GM19328 (cell line): ENCODE measurements at regions not wholly inside any gene's neighbourhood (a gene's known extent, or its start where the extent isn't known, plus 50 kb on each side); places are given as distances from the start of the nearest gene placed in this dataset.

ENCODE experiments used
- ATAC-seq: cut with Tn5 transposase; IDR thresholded peaks from one replicate; pipeline ENCODE4 v1.9.1; 2021; ENCODE audit warnings: mild to moderate bottlenecking, moderate library complexity; ENCODE audit not compliant: unreplicated experiment

DNA sequence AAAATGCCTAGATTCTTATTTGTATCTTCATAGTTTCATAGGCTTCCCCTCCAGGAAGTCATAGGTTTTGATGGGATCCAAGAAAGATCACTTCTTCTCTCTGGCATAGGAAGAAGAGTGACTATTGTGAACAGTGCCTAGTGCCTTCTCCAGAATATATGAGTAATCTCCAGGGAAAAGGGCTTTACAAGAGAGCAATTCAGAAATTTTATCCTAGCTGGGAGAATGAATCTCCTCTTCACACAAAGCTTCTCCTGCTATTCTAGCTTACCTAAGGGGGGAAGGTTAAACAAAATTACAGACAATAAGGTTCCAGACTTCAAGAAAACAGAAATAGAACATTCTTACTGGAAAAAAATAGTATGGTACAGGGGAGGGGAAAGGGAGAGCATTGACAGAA, 1193.3 kb upstream of the CDH6 start:
- no peak for ATAC-seq

DNA sequence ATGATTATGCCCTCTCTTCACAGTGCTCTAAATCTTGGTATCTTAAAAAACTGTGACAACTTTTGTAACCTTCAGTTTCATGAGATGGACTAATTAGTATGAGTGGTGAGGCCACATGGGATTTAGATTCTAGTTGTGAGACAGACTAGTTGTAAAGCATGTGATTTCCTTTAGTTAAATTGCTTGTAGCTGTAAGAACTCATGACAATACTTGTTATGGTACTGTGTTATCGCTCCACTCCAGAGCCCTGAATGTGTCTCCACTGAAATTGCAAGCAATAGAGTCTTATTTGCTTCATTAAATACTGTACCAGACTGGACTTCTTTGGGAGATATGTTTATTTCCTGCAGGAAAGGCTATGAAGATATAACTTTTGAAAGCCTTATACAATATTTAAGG, 1198.3 kb upstream of the CDH6 start:
- ATAC-seq = no peak

DNA sequence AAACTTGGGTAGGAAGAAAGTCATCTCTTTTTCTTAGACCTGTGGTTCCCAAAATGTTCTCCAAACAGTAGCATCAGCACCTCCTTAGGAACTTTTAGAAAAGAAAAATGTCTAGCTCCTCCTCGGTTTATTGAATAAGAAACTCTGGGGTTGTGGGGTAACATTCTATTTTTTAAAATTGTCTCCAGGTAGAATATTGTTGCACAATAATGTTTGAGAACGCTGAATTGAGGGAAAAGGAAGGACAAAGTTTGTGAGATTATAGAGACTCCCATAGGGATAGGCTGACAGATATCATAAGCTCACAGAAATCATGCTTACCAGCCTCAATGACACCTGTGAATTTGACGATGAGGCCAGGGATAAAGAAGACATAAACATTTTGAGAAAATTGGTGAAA, 1199.0 kb upstream of the CDH6 start:
- no peak for ATAC-seq

DNA sequence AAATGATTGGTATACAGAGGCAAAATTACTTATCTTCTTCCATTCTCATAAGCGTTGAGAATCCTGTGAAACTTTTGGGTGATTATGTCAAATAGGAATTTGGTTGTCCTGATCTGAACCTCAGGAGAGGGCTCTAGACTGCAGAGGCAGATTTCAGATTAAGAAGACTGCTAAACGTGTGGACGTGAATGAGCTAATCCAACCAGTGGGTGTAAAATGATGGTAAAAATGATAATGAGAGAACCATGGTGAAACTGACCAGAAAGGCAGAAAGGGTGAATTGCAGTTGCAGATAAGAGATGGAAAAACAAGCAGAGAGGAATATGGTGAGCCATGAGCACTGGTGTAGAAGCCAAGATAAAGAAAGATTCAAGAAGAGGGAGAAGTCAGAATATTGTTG, 1200.2 kb upstream of the CDH6 start:
- ATAC-seq = no peak

DNA sequence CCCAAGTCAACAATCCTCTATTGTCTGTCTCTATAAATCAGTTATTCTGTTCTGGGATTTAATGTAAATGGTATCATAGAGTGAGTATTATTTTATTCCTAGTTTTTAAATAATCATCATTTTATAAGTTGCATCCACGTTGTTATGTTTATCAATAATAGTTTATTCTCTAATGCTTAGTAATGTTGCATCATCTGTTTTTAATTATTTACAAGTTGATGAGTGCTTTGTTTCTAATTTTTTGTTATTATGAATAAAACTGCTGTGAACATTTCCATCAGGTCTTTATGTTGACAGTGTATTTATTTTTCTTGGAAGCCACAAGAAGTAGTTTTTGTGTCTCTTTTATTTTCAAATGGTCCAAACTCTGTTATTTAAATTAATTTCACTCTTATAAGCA, 1201.2 kb upstream of the CDH6 start:
- no peak for ATAC-seq

DNA sequence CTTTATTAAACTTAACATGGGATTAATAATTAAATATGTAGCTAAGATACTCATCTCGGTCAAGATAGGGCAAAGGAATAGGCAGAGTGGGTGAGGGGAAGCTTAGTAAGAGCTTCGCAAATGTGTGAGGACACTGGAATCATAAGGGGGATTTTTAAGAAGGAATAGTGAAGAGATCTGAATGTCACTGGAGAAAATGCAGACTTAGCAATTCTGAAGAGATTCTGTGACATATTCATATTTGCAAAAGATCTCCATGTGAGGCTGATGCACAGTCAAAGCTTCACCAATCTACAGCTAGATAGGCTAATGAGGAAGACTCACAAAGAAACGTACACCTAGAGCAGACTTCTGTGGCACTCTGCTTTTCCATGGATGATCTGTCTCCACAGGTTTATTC, 1202.8 kb upstream of the CDH6 start:
- ATAC-seq = no peak

DNA sequence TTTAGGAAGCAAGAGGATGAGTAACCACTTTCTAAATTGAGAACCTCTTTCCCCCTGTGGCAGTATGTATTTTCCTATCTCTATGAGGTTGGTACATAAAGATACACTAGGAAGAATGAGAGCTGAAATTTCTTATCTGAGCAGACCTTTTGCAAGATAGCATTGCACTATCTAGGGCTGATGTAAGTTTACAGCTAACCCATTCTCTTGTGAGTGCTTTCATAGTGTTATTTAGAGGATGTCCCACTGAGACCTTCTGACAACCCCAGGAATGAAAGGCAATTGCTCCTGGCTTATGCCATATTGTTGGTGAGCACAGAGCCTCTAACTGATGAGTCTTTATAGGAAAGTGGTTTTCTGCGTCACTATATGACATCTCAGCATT, 1209.3 kb upstream of the CDH6 start:
- no peak for ATAC-seq

DNA sequence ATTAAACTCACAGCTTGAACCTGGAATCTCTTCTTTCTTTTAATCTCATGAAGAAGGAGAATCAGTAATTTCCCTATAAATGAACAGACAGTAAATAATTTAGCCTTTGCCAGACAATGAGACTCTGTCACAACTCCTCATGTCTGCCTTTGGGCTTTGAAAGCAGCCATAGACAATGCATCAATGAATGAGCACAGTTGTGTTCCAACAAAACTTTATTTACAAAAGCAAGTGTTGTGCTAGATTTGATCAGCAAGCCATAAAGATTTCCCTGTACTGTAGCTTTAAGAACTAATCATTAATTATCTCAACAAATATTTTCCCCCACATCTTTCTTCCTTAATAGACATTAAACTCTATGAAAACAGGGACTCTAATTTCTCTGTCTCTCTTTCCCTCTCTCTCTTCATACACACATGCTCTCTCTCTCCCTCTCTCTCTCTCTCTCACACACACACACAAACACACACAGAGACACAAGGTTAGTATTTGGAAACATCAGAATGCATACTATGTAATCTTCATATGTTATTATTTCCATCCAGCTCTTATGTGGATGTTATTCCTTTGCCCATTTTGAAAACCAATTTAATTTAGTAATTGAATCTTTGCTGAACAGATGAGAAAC, 1209.8 kb upstream of the CDH6 start:
- ATAC-seq = no peak

DNA sequence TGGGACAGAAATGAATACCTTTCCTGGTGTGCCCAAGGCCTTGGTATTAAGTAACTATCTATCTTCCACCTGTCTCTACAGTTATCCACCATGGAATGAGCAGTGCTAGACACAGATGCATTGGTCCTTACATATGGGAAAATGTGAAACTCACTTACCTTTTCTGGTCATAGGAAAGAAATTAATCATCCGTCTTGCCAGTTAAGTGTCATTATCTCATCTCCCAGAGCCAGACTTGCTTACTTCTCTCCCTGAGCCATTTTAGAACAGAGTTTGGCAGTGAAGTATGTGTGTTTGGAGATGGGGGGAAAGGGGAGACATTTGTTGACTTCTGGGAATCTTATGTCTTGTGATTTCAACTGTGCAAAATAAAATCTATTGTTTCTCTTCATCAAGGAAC, 1211.0 kb upstream of the CDH6 start:
- no peak for ATAC-seq

DNA sequence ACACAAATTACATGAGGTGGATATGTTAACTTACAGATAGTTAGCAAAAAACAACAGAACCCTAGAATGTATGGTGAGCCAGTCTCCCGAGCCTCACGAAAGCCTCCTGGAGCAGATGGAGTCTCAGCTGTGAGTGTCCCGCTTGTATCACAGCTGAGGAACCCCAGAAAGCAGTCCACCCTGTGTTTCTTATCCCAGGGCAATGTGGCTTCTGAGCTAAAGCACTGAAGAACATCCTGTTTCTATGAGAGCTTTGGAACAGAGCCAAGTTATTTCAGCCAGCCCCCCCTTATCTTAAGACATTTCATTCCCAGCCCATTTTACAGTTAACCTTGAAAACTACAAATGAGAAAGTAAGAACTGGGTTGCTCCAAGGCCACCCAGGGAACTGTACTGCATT, 1220.9 kb upstream of the CDH6 start:
- no peak for ATAC-seq

DNA sequence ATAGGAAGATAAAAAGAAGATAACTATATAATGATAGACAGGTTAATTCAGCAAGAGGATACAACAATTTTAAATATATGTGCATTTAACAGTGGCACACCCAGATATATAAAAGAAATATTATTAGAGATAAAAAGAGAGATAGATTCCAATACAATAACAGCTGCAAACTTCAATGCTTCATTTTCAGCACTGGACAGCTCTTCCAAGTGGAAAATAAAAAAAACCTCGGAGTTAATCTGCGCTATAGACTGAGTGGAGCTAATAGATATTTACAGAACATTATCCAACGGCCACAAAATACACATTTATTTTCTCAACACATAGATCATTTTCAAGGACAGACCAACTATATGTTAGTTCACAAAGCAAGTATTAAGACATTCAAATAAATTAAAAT, 1229.5 kb upstream of the CDH6 start:
- ATAC-seq = no peak

DNA sequence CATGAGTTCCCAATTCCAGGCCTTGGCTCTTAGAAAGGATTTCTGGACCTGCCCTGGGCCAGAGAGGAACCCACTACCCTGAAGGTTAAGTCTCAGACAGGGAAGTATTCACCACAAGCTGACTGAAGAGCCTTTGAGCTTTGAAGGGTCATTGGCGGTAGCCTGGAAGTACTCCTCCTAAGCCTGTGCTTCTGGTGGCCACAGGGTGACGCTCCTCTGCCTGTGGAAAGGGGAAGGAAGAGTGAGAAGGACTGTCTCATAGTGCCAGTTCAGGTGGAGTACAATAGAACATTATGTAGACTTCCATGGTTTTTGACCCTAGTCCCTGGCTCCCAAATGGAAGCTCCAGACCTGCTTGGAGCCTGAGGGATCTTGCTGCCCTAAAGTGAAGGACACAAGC, 1233.2 kb upstream of the CDH6 start:
- no peak for ATAC-seq

DNA sequence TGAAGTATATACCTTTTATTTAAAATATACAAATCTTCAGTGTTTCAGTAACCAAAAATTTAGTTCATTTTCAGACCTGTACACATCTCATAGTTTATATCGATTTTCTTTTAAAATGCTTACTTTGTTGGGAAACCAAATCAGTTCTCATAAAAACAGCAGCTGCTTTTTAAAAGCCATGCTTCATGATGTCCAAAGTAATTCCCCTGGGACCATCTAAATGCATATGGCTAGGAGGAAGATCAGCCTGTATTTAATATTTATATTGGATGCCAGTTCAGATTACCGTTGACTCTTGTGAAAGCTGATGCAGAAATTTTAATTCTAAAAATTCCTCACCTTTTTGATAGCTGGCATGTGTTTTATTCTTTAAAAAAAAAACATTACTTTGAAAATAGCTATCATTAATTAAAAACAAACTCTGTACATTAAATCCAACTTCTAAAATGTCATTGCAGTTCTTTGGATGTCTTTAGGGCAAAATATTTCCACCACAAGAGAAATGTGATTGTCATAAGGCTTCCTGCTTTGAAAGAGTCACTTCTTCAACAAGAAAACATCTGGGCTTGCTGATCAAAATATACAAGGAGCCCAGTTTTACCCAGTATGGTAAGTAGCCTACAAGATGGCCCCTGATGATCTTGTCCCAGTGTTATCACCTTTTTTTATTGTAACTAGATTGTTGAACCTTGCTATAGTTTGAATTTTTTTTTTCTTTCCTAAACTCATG, 1242.9 kb upstream of the CDH6 start:
- ATAC-seq = no peak

DNA sequence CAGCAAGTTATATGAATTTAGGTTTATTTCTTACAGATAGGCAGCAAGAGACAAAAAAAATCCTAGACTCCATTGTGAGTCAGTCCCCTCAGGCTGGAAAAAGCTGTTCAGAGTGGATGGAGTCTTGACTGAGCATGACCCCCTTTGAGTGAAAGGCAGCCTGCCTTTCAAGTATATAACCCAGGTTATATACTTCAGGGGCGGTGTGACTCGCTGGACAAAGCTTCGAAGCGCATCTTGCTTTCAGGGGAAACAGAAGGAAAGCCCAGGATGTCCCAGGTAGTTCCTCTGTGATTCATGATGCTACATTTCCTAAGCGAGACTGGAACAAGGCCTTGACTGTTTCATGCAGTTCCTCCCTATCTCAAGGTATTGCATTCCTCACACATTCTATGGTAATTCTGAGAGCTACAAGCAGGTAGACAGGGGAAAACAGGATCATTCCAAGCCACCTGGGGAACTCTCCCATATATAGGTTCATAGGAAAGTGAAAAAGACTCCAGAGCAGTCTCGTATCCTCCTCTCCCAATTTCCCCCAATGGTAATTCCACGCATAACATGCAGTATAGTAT, 1244.1 kb upstream of the CDH6 start:
- ATAC-seq = no peak

DNA sequence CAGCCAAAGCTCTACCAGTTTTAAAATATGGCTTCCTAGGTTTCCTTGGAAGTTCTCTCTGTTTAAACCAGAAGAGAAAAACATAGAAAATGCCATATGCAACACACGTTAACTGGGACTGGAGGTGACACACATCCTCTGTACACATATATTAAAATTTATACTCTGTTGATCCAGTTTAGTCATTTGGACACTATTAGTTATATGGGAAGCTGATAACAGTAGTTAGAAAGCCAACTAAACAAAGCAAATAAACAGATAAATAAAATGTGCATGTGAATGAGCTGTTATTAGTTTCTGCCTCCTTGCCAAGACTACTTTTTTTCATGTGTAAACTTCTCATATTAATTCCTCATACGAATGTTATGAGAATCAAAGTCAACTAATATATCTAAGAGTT, 1249.2 kb upstream of the CDH6 start:
- no peak for ATAC-seq

DNA sequence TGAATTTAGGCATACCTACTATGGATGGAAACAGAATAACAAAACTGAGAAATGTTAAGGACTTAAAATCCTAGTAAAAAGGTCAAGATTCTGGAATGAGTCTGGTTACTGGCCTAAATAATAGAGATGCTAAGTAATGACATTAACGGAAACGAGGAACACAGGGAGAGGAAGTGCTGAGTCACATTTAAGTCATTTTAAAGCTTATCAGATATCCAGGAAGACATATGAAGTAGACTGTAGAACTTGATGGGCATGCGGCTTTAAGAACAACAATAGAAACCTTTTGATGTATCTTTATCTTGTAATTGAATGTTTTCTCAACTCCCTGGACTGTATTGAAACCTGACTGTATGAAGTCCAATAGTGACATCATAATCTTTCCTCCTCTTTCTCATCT, 1251.4 kb upstream of the CDH6 start:
- no peak for ATAC-seq

DNA sequence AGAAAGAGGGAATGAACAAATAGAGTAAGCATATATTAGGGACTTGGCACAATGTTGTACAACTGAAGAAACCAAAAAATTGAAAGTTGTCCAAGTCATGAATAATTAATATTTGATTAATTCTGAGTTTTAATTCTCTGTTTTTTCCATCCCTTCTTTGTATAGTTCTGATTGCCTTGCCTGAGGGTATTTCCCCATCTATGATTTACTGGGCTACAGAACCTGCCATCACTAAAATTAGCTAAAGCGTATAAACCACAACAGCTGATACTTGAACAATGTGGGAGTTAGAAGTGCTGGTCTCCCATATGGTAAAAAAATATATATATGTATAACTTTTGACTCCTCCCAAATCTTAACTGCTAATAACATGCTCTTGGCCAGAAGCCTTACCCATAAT, 1253.5 kb upstream of the CDH6 start:
- ATAC-seq = no peak

DNA sequence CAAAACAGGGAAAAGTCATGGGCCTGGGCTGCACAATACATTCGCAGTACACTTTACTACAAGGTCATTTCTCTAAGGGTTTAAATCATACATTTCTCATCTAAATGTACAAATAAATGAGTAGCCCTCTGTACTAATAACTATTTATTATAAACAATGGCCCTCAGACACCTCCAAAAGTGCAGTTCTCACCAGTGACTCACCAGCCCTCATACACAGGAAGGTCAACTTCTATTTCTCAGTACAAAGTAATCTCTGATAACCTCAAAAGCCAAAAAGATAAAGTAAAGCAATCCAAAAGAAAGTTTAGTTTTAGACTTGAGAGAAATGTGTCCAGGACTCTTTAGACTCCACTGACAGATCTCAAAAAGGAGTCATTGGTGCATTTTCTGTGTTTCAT, 1258.1 kb upstream of the CDH6 start:
- ATAC-seq = no peak

DNA sequence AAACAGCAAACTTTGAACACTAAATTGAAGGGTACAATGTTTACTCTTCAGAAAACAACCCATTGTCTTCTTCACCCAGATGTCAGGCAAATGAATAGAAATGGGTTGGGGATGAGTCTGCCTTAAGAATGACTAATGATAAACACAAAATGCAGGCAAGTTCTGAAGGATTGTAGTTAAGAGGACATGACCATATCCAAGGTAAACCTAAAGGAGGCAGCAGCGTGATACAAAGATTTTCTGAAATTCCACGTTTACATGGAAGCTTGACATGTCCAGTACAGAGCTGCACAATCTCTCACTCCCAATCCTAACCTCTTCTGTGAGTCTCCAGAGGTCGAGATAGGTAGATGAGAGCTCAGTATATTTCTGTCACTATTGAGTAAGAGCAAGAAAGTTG, 1263.2 kb upstream of the CDH6 start:
- no peak for ATAC-seq

DNA sequence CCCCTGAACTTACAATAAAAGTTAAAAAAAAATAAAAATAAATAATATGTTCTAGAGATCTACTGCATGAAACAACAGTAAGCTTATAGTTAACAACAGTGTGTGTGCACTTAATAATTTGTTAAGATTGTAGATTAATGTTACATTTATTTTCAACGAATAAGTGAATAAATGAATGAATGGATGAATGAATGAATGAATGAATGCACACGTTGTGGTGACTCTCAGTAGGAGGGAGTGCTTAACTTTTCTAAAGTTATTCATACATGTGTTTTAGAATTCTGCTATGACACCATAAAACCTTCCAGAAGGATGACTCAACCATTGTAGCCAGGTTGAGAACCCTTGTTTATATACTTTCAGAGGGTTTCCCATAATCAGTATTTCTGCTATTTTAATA, 1269.4 kb upstream of the CDH6 start:
- ATAC-seq = no peak

DNA sequence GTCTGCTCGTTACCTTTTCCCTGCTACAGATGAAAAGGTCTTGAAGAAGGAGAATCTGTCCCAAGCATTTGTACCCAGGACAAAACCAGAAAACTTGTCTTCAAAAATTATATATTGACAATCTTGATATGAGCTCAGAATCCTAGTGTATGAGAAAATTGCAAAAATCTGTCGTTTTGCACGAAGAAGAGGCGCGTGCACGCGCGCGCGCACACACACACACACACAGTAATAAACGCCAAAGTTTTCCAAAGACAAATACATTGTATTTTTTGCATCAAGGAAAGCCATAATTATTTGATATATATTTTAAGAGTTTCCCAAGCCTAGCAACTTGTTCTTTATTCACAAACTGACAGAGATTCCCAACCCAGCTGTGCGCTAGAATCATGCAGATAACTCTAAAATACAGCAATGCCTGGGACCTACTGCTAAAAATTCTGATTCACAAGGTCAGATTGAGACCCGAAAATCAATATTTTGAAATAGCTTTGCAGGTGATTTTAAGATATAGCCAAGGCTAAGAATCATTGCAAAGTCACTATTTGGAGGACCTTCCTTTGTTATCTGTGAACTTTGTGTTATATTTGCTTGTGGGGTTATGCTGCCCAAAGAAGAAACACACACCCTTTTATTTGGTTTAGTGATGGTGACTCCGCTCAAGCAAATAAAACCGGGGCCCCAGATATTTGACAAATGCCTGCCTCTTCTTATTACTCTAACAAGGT, 1287.7 kb upstream of the CDH6 start:
- no peak for ATAC-seq

DNA sequence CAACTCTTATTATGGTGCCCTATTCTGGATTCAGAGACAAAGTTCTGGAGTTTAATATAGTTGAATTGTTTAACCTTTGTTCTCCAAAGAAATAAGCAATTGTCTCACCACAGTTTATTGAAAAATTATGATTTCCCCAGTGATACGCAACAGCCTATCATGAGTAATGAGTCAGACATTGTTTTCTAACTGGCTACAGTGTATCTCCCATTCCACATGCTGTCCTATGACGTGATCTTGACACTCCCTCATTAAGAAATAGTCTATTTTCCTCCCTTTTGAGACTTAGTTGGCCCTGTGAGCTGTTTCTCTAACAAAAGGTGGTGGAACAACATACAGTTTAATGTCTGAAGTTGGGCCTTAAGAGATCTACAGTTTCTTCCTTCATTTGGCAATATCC, 1290.6 kb upstream of the CDH6 start:
- no peak for ATAC-seq
